ENCODE measurements at regions not wholly inside any gene's neighbourhood (a gene's known extent, or its start where the extent isn't known, plus 50 kb on each side); places are given as distances from the start of the nearest gene placed in this dataset.

DNA sequence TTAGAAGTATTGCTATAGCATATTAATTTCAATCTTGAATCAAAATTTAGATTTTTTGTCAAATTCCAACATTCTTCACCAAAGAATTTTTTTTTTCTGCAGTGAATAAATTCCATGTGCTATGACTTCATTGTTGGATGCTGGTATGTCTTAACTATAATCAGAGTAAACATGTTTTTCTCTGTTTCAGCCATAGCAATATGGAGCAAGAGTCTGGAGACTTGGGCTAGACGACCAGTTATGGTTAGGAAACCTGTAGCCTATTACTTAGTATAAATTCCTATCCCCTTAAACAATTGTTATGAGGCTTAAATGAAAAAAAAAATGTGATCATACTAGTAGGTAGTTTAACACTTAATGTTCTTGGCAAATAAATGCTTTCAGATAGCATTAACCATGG is 431.9 kb upstream of the FRG2C start:
- TF ChIP-seq, protein P1, sequence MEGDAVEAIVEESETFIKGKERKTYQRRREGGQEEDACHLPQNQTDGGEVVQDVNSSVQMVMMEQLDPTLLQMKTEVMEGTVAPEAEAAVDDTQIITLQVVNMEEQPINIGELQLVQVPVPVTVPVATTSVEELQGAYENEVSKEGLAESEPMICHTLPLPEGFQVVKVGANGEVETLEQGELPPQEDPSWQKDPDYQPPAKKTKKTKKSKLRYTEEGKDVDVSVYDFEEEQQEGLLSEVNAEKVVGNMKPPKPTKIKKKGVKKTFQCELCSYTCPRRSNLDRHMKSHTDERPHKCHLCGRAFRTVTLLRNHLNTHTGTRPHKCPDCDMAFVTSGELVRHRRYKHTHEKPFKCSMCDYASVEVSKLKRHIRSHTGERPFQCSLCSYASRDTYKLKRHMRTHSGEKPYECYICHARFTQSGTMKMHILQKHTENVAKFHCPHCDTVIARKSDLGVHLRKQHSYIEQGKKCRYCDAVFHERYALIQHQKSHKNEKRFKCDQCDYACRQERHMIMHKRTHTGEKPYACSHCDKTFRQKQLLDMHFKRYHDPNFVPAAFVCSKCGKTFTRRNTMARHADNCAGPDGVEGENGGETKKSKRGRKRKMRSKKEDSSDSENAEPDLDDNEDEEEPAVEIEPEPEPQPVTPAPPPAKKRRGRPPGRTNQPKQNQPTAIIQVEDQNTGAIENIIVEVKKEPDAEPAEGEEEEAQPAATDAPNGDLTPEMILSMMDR (IDR thresholded peaks at IDR 0.05): no peak
- no peak for TF ChIP-seq POLR2A (IDR thresholded peaks at IDR 0.05)

Measured in esophagus squamous epithelium (tissue), 4 donors.